CD4-positive, alpha-beta T cell treated with Interleukin-6 for 4 hours (primary cell): ENCODE measurements at regions not wholly inside any gene's neighbourhood (a gene's known extent, or its start where the extent isn't known, plus 50 kb on each side); places are given as distances from the start of the nearest gene placed in this dataset.
A peak's percentile ranks its signal among the peaks of the same experiment; 100 is the strongest.
"Not testable (repeated sequence)": the region's sequence is repeated elsewhere in the genome, so short reads cannot be mapped to it uniquely, and the experiment has no call there.

Experiments
- DNase-seq: peaks from one replicate; pipeline ENCODE4 v3.0.0-alpha.2; 2020; ENCODE audit warnings: mixed read lengths

- DNase-seq, result no peak
Measured at GRCh38 chr3:66812741-66813140, 185.4 kb upstream of the KBTBD8 start.

GRCh38 chr3:66816090-66816761 lies 181.9 kb upstream of the KBTBD8 start:
- DNase-seq, result peak; percentile 3

GRCh38 chr3:66817951-66818557 lies 180.1 kb upstream of the KBTBD8 start:
- no peak for DNase-seq

GRCh38 chr3:66819993-66820501 lies 178.1 kb upstream of the KBTBD8 start:
- DNase-seq, result no peak

- peak; percentile 67 for DNase-seq
Measured at GRCh38 chr3:66822186-66823008, 175.7 kb upstream of the KBTBD8 start.

- DNase-seq, result no peak
Measured at GRCh38 chr3:66823009-66823397, 175.1 kb upstream of the KBTBD8 start.

- DNase-seq, result no peak
Measured at GRCh38 chr3:66823532-66823931, 174.6 kb upstream of the KBTBD8 start.

GRCh38 chr3:66825375-66825774 lies 172.7 kb upstream of the KBTBD8 start:
- no peak for DNase-seq

GRCh38 chr3:66827726-66828125 lies 170.4 kb upstream of the KBTBD8 start:
- DNase-seq, result no peak

GRCh38 chr3:66828303-66828702 lies 169.8 kb upstream of the KBTBD8 start:
- no peak for DNase-seq

GRCh38 chr3:66830301-66830700 lies 167.8 kb upstream of the KBTBD8 start:
- no peak for DNase-seq

GRCh38 chr3:66831931-66832330 lies 166.2 kb upstream of the KBTBD8 start:
- no peak for DNase-seq

- no peak for DNase-seq
Measured at GRCh38 chr3:66836363-66837152, 161.5 kb upstream of the KBTBD8 start.

- DNase-seq, result no peak
Measured at GRCh38 chr3:66838704-66839103, 159.4 kb upstream of the KBTBD8 start.

- DNase-seq, result no peak
Measured at GRCh38 chr3:66839508-66839907, 158.6 kb upstream of the KBTBD8 start.

GRCh38 chr3:66842761-66843464 lies 155.2 kb upstream of the KBTBD8 start:
- not testable (repeated sequence) for DNase-seq

GRCh38 chr3:66851894-66852613 lies 146.1 kb upstream of the KBTBD8 start:
- DNase-seq, result no peak

- no peak for DNase-seq
Measured at GRCh38 chr3:66854601-66855151, 143.4 kb upstream of the KBTBD8 start.

GRCh38 chr3:66856533-66856932 lies 141.6 kb upstream of the KBTBD8 start:
- no peak for DNase-seq

- DNase-seq, result no peak
Measured at GRCh38 chr3:66858656-66859381, 139.3 kb upstream of the KBTBD8 start.
